ENCODE measurements at regions not wholly inside any gene's neighbourhood (a gene's known extent, or its start where the extent isn't known, plus 50 kb on each side); places are given as distances from the start of the nearest gene placed in this dataset.
A peak's percentile ranks its signal among the peaks of the same experiment; 100 is the strongest.
"Not testable (repeated sequence)": the region's sequence is repeated elsewhere in the genome, so short reads cannot be mapped to it uniquely, and the experiment has no call there.

- DNase-seq (ENCODE audit: low spot score): no peak
Observed at GRCh38 chr6:66145867-66146266, 438.8 kb upstream of the EYS start.

DNA sequence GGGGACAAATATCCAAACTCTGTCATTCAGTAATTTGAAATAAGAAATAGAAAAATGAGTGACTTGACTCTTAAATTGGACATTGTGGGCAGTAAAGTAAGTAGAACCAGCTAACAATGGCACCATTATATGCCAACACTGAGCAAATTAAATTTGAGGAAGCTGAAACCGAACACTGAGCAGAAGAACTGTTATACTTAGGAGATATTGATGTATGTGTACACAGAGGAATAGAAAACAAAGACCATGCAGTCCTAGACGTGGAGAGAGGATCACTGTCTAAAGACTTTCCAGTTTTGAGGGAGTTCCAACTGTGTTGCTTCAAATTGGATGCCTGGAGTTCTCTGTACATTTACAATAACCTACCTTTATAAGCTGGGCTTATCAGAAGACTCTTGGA is 427.0 kb upstream of the EYS start:
- no peak for DNase-seq (ENCODE audit: low spot score)

- no peak for DNase-seq (ENCODE audit: low spot score)
Observed at GRCh38 chr6:66128656-66129055, 421.6 kb upstream of the EYS start.

GRCh38 chr6:66128243-66128642 is 421.2 kb upstream of the EYS start:
- DNase-seq (ENCODE audit: low spot score): peak; percentile 67

DNA sequence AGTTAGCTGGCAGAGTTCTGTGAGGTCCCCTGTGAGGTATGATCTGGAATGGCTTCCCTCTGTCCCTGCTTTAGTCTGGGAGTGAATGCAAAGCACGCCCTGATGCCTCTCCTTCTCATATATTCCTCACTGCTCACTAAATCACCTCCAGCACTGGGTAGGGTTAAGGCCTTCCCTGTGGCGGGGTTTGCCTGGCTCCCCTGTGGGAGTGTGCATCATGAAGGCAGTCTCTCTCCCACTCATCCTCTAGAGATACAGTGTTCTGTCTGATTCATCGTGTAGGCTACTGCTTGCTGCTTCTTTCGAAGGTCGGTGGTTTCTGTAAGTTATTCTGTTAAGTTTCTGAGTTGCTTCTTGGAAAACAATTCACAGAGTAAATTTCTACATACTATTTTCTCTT is 420.0 kb upstream of the EYS start:
- peak; percentile 20 for DNase-seq (ENCODE audit: low spot score)

GRCh38 chr6:66126358-66126757 is 419.3 kb upstream of the EYS start:
- no peak for DNase-seq (ENCODE audit: low spot score)

- no peak for DNase-seq (ENCODE audit: low spot score)
Observed at GRCh38 chr6:66103954-66104353, 396.9 kb upstream of the EYS start.

DNA sequence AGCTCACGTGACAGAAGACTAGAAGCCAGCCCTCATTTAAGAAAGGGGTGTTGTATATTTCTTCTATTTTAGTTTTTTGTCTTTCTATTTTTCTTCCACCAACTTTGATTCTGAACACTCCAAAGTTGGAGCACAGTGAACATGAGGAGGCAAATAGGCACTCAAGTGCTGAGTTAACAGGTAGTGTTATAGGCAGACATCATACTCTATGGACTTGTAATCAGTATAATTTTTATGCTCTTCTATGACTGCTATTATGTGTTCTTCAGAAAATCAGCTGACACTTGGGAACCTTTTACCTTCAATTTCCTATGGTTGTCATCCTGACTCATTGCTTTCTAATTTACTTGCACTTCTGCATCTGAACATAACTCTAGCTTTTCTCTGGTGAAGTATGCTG is 396.3 kb upstream of the EYS start:
- no peak for DNase-seq (ENCODE audit: low spot score)

DNA sequence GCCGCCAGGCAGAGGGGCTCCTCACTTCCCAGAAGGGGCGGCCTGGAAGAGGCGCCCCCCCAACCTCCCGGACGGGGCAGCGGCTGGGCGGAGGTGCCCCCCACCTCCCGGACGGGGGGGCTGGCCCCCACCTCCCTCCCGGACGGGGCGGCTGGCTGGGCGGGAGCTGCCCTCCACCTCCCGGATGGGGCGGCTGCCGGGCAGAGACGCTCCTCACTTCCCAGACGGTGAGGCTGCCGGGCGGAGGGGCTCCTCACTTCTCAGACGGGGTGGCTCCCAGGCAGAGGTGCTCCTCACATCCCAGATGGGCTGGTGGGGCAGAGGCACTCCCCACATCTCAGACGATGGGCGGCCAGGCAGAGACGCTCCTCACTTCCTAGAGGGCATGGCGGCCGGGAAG is 389.7 kb upstream of the EYS start:
- no peak for DNase-seq (ENCODE audit: low spot score)

DNA sequence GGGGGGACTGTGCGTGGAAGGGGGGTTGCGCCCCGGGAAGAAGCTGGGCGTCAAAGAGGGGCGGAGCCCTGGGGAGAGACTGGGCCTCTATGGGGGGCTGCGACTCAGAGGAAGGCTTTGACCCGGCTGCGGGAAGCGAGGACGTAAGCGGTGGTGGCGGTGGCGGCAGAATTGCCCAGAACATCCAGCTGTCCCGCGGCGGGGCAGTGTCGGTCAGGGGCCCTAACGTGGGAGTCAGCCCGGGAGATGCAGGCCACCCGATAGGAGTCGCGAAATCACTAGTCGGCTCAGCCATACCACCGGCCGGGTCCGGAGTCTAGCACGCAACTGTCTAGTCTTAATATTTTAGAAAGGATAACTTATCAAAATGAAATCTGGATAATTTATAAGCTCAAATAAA is 387.6 kb upstream of the EYS start:
- no peak for DNase-seq (ENCODE audit: low spot score)

DNA sequence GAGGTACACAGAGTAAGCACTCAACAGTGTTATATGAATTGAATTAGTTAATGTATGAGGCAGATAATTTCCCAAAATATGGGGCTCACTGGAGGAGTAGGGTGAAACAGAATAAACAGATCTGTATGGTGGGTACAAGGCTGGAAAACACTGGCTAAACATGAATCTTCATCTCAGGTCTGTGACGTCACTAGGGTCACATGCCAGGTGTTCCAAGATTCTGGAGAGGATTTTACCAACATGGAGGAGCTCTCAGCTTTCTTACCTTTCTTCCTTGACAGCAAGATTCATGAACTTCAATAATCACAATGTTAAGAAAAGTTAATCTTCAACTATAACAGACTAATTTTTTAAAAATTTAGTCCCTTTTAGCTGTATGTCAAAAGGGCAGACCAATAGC is 385.3 kb upstream of the EYS start:
- not testable (repeated sequence) for DNase-seq (ENCODE audit: low spot score)

DNA sequence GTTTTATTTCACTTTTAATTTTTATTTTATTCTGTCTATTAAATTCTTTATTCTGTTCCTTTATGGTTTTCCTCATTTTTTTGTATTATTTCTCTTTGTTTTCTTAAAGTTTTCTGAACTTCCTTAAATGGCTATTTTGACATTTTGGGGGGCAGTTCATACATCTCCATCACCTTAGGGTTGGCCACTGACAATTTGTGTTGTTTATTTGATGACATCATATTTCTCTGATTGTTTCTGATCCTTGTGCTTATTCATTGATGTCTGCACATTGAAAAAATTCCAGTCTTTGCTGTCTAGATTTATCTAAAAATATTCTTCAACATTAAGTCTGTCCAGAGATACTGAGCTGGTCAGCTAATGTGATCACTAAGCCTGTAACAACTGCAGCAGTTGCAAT is 379.5 kb upstream of the EYS start:
- no peak for DNase-seq (ENCODE audit: low spot score)

DNA sequence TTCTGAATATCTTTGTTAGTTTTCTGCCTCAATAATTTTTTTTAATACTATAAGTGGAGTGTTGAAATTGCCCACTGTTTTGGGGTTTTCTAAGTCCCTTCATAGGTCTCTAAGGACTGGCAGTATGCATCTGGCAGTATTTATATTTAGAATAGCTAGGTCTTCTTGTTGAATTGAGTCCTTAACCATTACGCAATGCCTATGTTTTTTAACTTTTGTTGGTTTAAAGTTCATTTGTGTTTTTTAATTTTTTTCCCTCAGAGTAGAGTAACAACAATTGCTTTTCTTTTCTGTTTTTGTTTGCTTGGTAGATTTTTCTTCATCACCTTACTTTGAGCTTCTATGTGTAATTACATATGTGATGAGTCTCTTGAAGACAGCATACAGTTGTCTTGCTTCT is 375.9 kb upstream of the EYS start:
- DNase-seq (ENCODE audit: low spot score): no peak

DNA sequence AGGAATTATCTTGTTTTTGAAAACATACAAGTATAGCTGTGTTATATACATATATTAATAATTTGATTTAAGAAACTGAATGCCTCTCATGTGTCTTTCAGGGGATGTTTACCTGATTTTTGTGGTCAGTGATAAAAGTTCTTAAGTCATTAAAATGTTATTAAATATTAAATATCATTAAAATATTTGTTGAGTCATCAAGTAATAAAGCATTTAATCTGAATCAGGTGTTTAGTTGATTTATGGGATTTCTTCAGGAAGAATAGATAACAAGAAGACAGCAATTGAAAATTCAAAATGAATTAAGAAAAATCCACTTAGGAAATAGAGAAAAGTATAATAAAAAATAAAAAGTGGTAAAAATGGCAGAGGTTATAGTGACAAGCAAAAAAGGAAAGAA is 361.9 kb upstream of the EYS start:
- DNase-seq (ENCODE audit: low spot score): no peak

- no peak for DNase-seq (ENCODE audit: low spot score)
Observed at GRCh38 chr6:66068033-66068432, 361.0 kb upstream of the EYS start.

GRCh38 chr6:66065313-66065712 is 358.3 kb upstream of the EYS start:
- no peak for DNase-seq (ENCODE audit: low spot score)

GRCh38 chr6:66057034-66057433 is 350.0 kb upstream of the EYS start:
- DNase-seq (ENCODE audit: low spot score): no peak

- DNase-seq (ENCODE audit: low spot score): no peak
Observed at GRCh38 chr6:66054967-66055366, 347.9 kb upstream of the EYS start.

GRCh38 chr6:66051812-66052211 is 344.8 kb upstream of the EYS start:
- no peak for DNase-seq (ENCODE audit: low spot score)

- DNase-seq (ENCODE audit: low spot score): no peak
Observed at GRCh38 chr6:66048684-66049474, 341.9 kb upstream of the EYS start.

DNA sequence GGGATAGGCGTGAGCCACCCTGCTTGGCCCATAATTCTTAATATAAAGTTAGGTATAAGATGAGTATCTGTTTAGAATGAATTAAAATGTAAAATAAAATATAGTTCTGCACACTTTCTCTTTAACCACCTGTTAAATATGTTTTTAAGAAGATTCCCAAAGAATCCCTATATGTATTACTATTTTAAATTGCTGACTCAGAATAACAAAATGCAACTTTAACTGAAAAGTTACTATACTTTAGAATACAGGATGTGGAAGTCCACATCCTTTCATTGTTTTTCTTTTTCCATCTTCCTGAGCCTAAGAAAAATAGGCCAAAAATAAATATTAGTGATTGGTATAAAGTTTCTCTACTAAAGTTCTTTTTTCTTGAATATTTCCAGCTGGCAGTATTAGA is 325.6 kb upstream of the EYS start:
- DNase-seq (ENCODE audit: low spot score): no peak

DNA sequence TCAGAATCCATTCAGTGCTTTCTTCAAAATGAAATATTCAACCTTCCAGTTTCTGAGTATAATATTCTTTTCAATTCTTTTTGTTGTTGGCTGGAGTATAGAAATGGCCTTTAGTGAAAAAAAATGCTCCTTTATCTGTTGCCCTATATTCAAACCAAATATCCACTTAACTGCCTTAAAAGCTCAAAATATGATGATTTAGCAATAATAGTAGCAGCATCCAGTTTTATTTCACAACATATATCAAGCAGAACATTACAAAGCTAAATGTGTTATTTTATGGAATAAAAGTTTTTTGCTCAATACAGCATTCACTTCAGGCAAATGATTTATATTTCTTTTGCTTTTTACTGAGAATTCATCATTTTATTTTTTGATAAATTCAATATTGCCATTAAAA is 322.4 kb upstream of the EYS start:
- no peak for DNase-seq (ENCODE audit: low spot score)

GRCh38 chr6:65999288-65999791 is 292.3 kb upstream of the EYS start:
- DNase-seq (ENCODE audit: low spot score): no peak

DNA sequence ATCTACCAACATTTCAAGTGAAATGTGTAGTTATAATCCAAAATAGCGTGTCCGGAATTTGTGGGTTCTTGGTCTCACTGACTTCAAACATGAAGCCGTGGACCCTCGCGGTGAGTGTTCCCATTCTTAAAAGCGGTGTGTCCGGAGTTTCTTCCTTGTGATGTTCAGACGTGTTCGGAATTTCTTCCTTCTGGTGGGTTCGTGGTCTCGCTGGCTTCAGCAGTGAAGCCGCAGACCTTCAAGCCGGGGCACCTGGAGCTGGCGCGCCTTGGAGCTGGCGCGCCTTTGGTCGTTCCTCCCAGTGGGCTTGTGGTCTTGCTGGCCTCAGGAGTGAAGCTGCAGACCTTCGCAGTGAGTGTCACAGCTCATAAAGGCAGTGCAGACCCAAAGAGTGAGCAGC is 291.5 kb upstream of the EYS start:
- no peak for DNase-seq (ENCODE audit: low spot score)
